ENCODE measurements at regions not wholly inside any gene's neighbourhood (a gene's known extent, or its start where the extent isn't known, plus 50 kb on each side); places are given as distances from the start of the nearest gene placed in this dataset.
A peak's percentile ranks its signal among the peaks of the same experiment; 100 is the strongest.

DNA sequence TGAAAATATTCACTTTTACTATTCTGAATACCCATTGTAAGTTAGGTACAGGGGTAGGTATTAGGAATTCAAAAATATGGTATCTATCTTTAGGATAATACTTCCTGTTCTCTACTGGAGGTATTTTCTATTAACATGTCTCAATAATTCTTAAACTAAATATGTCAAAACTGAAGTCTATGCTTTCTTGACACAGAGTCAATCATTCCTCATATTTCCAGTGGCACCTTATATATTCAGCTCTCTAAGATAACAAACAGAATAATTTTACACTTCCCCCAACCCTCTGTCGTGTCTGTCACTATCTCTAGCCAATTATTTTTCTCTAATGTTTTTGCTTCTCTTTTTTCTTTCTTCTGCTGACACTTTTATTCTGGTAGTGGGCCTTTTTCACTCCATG is 138.9 kb downstream of the TMEM26 start:
- H3K4me1 ChIP-seq (replicated peaks in 1 of 2) = peaks cover 4 to 12% of the 10 kb centered on the region in 2 donors
- 75 to 93% (median 85%) methylated on average over 1 of the region's 1 CpG for WGBS, 4 donors
- intact Hi-C loops (cut with DNase I) = no loop called here

DNA sequence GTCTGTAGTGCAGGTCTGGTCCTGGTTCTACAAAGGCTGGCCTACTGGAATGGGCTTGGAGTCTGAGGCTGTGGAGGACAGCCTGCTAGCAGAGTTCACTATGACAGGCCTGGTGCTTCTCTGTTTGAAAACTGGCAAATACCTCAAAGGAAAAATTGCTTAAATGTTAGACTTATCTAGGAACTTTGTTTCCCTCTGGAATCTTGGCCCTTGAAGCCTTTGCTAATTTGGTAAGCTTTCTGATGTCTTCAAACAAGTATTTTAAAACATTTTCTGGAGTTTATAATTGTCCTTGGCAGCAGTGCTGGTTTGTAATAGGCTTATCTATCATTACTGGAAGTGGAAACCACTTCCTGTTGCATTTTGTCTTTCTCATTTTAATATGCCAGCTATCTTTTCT is 139.7 kb downstream of the TMEM26 start:
- peak in 2 of 7 donors; percentile 7 to 26 for DNase-seq
- H3K4me3 ChIP-seq = no peak overlapping the region
- no peaks in the 10 kb centered on the region for H3K9me3 ChIP-seq (replicated peaks in 1 of 3)
- peak overlapping the region in 1 of 5 donors; percentile 14 for H3K27ac ChIP-seq
- H3K36me3 ChIP-seq (replicated peaks in 1 of 2) = no peaks in the 10 kb centered on the region
- TF ChIP-seq, protein P1, sequence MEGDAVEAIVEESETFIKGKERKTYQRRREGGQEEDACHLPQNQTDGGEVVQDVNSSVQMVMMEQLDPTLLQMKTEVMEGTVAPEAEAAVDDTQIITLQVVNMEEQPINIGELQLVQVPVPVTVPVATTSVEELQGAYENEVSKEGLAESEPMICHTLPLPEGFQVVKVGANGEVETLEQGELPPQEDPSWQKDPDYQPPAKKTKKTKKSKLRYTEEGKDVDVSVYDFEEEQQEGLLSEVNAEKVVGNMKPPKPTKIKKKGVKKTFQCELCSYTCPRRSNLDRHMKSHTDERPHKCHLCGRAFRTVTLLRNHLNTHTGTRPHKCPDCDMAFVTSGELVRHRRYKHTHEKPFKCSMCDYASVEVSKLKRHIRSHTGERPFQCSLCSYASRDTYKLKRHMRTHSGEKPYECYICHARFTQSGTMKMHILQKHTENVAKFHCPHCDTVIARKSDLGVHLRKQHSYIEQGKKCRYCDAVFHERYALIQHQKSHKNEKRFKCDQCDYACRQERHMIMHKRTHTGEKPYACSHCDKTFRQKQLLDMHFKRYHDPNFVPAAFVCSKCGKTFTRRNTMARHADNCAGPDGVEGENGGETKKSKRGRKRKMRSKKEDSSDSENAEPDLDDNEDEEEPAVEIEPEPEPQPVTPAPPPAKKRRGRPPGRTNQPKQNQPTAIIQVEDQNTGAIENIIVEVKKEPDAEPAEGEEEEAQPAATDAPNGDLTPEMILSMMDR (IDR thresholded peaks at IDR 0.05) = no peak
- TF ChIP-seq POLR2A (IDR thresholded peaks at IDR 0.05) = no peak
- intact Hi-C loops (cut with DNase I) = no loop called here
- no peaks in the 10 kb centered on the region for H3K27me3 ChIP-seq
- peaks cover 0 to 12% of the 10 kb centered on the region in 2 donors for H3K4me1 ChIP-seq (replicated peaks in 1 of 2)

More for the DNA sequence above, 138.9 kb downstream of the TMEM26 start:
- TF ChIP-seq, protein P1 (IDR thresholded peaks at IDR 0.05) = no peak
- TF ChIP-seq POLR2A (IDR thresholded peaks at IDR 0.05) = no peak
- Histone ChIP-seq H3K36me3 (replicated peaks in 1 of 2) (no peaks in the 10 kb centered on the region), H3K4me3 (no peak overlapping the region), H3K27me3 (no peaks in the 10 kb centered on the region), H3K27ac (no peak overlapping the region), H3K9me3 (replicated peaks in 1 of 3) (no peaks in the 10 kb centered on the region)
- DNase-seq = no peak

DNA sequence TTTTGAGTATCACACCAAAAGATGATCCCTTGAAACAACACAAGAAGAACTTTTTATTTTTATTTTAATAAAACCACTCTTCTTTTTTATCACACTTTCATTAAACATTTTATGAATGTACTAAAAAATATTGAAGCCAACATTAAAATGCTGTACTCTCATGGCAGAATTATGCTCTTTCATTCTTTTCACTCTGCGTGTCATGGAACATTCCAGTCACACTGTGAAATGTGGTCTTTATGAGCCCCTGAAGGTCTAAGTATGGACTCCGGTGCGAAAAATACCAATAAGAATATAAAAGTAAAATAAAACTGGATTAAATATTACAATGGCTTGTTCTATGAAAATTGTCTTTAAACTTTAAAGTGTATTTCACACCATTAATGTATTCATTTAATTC is 148.4 kb downstream of the TMEM26 start:
- Histone ChIP-seq H3K27ac (peak overlapping the region in 1 of 5 donors; percentile 9), H3K4me3 (no peak overlapping the region), H3K4me1 (replicated peaks in 1 of 2) (peaks cover 9 to 10% of the 10 kb centered on the region in 2 donors), H3K27me3 (no peaks in the 10 kb centered on the region), H3K36me3 (replicated peaks in 1 of 2) (no peaks in the 10 kb centered on the region), H3K9me3 (replicated peaks in 1 of 3) (no peaks in the 10 kb centered on the region)
- intact Hi-C loops (cut with DNase I) = no loop called here
- DNase-seq = no peak
- TF ChIP-seq POLR2A (IDR thresholded peaks at IDR 0.05) = no peak
- TF ChIP-seq, protein P1 (IDR thresholded peaks at IDR 0.05) = no peak
- 92 to 97% (median 94%) methylated on average over 3 of the region's 3 CpGs for WGBS, 4 donors

DNA sequence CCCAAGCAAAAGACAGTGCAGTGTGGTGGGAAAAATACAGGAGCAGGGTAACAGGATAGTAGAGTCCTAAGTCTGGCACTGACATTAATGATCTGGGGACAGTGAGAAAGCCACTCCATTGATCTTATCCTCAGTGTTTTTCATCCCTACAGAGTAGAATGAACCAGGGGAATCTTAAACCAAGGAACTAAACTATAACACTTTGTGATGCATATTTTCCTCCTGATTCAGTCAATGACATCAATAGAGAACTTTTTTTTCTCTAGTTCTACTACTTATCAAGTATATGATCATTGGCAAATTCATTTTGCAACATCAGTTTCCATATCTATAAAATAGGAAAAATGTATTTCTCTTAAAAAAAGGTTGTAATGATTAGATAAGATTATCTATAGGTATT is 151.1 kb downstream of the TMEM26 start:
- H3K4me1 ChIP-seq (replicated peaks in 1 of 2) = peaks cover 9 to 10% of the 10 kb centered on the region in 2 donors
- no peaks in the 10 kb centered on the region for H3K9me3 ChIP-seq (replicated peaks in 1 of 3)
- intact Hi-C loops (cut with DNase I) = no loop called here
- H3K27me3 ChIP-seq = no peaks in the 10 kb centered on the region
- no peak for DNase-seq
- H3K27ac ChIP-seq = no peak overlapping the region
- TF ChIP-seq, protein P1 (IDR thresholded peaks at IDR 0.05) = no peak
- TF ChIP-seq POLR2A (IDR thresholded peaks at IDR 0.05) = no peak
- no peaks in the 10 kb centered on the region for H3K36me3 ChIP-seq (replicated peaks in 1 of 2)
- H3K4me3 ChIP-seq = no peak overlapping the region
